ENCODE measurements at regions not wholly inside any gene's neighbourhood (a gene's known extent, or its start where the extent isn't known, plus 50 kb on each side); places are given as distances from the start of the nearest gene placed in this dataset.

DNA sequence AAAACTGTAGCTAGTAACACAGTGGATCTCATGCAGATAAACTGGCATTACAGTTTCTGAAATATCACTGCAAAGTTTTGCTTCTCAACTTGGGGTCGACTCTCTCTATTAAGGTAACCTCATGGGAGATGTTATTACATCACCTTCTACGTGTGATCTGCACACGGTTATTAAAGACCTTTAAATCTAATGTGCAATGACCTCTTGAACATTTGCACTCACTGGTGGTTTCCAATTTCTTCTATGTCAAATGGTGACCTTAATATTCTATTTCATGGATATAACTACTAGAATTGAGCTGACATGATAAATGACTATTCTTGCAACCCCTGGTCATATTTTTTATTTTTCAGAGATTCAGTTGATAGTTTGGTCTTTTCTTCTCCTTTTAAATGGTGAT is 191.3 kb downstream of the PPP1R3A start:
- Histone ChIP-seq H2AFZ (ENCODE audit: low read depth, low read length) (no peak overlapping the region), H3K27me3 (ENCODE audit: insufficient read depth, low read length) (no peaks in the 10 kb centered on the region), H3K9me3 (ENCODE audit: low read length) (no peaks in the 10 kb centered on the region), H3K4me1 (ENCODE audit: insufficient read depth, low read length) (no peaks in the 10 kb centered on the region), H3K36me3 (ENCODE audit: insufficient read depth, low read length) (no peaks in the 10 kb centered on the region), H3K4me3 (ENCODE audit: low read length) (no peak overlapping the region)

DNA sequence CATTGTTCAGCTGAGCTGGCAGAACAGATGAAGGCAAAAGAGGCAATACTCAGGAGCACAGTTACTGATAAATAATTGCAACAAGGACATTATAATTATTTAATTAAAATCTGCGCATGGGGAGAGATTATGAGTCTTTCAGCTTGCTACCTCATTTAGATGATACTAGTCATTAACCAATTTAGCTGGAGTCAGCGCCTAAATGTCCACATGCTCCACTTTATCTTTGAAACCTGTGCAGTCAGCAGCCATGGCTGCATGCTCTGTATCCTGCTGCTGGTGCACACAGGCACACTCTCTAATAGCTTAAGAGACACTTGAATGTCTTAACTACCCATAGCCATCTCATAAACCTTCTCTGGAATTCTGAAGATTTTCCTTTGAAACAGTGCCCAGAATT is 196.8 kb downstream of the PPP1R3A start:
- Histone ChIP-seq H3K27me3 (ENCODE audit: insufficient read depth, low read length) (no peaks in the 10 kb centered on the region), H3K36me3 (ENCODE audit: insufficient read depth, low read length) (no peaks in the 10 kb centered on the region), H2AFZ (ENCODE audit: low read depth, low read length) (no peak overlapping the region), H3K4me3 (ENCODE audit: low read length) (no peak overlapping the region), H3K4me1 (ENCODE audit: insufficient read depth, low read length) (no peaks in the 10 kb centered on the region), H3K9me3 (ENCODE audit: low read length) (no peaks in the 10 kb centered on the region)

DNA sequence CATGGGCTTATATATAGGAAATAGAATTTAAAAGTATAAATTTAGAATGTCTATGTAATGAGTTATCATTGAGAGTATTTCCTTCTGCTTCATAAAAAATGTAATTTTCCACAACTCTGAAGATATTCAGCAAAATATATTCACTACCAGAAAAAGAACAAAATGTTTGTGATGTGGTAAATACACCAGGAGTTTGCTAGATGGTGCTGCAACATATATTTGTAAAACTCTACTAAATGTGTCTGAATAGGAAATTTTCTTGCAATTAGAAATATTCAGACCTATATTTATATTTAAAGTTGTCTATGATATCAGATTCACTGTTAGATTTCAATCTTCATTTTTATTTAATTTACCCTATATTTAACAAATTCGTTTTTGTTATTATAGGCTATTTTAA is 201.1 kb downstream of the PPP1R3A start:
- Histone ChIP-seq H3K36me3 (ENCODE audit: insufficient read depth, low read length) (no peaks in the 10 kb centered on the region), H3K4me3 (ENCODE audit: low read length) (no peak overlapping the region), H3K27me3 (ENCODE audit: insufficient read depth, low read length) (no peaks in the 10 kb centered on the region), H2AFZ (ENCODE audit: low read depth, low read length) (no peak overlapping the region), H3K4me1 (ENCODE audit: insufficient read depth, low read length) (peaks cover 2% of the 10 kb centered on the region), H3K9me3 (ENCODE audit: low read length) (no peaks in the 10 kb centered on the region)

DNA sequence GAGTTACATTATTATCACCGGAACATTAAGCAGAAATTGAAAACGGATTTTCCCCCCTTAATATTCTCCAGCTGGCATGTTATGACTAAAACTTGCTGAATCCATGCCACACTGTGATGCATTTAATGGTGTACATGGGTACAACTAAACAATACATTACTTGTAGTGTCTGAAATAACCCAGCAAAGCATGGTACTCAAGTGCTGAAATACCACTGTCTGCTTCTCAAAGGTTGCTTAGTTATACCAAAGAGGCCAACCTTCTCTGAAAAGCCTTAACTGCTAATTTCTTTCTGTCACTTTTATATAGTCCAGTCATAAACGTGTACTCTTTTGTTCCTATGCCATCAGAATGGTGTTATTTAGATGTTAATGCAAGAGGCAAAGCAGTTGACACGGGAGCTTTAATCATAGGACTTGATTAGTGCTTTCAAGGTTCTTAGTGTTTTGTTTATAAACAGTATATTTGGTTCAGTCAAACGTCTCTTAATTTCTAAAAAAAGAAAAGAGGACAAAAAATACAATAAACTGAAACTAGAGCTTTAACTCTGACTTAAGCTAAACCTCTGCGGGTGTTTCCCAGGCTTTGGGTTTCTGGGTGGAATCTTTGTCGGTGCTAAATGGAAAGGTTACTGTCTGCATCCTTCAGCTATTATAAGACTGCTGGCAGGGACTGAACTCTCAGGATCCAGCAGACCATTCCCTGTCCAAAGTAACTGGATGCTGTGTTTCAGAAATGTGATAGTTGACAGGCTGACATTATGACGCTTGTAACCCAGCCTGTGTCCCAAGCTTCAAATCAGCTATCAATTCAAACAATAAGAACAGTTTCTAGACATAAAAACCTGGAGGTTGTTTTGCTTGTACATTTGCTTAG is 202.6 kb downstream of the PPP1R3A start:
- Histone ChIP-seq H3K4me3 (ENCODE audit: low read length) (no peak overlapping the region), H3K27me3 (ENCODE audit: insufficient read depth, low read length) (no peaks in the 10 kb centered on the region), H2AFZ (ENCODE audit: low read depth, low read length) (no peak overlapping the region), H3K4me1 (ENCODE audit: insufficient read depth, low read length) (peaks cover 2% of the 10 kb centered on the region), H3K36me3 (ENCODE audit: insufficient read depth, low read length) (no peaks in the 10 kb centered on the region), H3K9me3 (ENCODE audit: low read length) (no peaks in the 10 kb centered on the region)

DNA sequence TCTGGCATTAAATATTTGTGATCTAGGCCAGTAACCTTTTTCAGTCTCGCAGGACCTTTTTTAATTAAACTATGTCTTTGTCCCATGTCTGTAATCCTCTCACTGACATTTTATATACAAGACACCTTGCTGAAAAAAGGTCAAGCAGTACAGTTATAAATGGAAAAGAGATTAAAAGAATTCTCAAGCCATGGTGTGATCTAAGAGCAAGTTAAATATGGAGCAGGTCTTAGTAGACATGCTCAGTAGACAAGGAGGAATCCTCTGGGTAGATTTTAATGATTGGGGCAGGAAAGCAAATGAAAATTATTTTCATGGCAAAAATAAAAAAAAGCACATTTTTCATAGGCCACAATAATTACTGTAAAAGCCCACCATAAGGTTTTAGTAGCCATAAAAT is 203.5 kb downstream of the PPP1R3A start:
- Histone ChIP-seq H3K4me1 (ENCODE audit: insufficient read depth, low read length) (peaks cover 2% of the 10 kb centered on the region), H3K4me3 (ENCODE audit: low read length) (no peak overlapping the region), H2AFZ (ENCODE audit: low read depth, low read length) (no peak overlapping the region), H3K9me3 (ENCODE audit: low read length) (no peaks in the 10 kb centered on the region), H3K27me3 (ENCODE audit: insufficient read depth, low read length) (no peaks in the 10 kb centered on the region), H3K36me3 (ENCODE audit: insufficient read depth, low read length) (no peaks in the 10 kb centered on the region)

DNA sequence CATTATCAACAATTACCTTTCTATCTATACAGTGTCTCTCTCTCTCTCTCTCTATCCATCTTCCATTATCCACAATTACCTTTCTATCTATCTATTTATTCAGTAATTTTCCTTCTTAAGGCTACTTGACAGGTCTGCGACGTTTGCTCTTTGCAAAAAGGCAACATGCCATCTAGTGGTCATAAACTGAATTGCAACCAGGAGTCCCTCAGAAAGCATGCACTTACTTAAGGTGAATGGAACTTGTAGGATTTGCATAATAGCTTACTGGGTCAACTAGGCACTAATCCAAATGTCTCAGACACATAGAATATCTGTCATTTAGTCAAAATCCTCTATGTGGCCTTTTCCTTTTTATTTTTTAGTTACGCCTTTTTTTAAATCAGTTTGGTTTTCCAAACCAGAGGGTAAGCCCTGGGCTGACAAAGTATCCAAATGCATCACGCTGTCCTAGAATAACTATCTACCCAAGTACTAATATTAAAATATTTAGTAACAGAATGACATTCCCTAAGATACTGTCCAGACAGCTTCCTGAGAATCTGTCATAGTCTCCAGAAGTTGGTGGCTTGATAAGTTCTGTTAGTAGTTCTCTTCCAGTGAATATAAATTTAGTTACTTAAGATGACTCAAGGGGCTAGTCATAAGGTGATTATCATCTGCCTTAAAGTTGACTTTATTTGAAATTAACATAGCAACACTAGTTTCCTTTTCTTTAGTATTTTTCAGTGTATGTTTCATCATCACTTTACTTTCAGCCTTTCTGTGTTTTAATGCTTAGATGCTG is 208.3 kb downstream of the PPP1R3A start:
- Histone ChIP-seq H2AFZ (ENCODE audit: low read depth, low read length) (no peak overlapping the region), H3K36me3 (ENCODE audit: insufficient read depth, low read length) (no peaks in the 10 kb centered on the region), H3K4me1 (ENCODE audit: insufficient read depth, low read length) (no peaks in the 10 kb centered on the region), H3K4me3 (ENCODE audit: low read length) (no peak overlapping the region), H3K9me3 (ENCODE audit: low read length) (no peaks in the 10 kb centered on the region), H3K27me3 (ENCODE audit: insufficient read depth, low read length) (no peaks in the 10 kb centered on the region)

DNA sequence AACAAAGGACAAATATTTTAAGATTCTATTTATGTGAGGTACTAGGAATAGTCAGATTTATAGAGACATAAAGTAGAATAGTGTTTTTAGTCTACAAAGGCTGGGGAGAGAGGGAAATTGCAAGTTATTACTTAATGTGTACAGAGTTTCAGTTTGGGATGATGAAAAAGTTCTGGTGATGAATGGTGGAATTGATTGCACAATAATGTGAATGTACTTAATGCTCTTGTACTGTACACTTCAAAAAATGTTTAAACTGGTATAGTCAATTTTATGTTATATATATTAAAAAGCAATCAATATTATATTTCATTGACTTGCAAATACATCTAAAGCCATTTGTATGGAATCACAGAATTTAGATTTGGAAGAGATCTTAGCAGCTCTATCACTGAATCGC is 213.4 kb downstream of the PPP1R3A start:
- Histone ChIP-seq H3K27me3 (ENCODE audit: insufficient read depth, low read length) (no peaks in the 10 kb centered on the region), H3K36me3 (ENCODE audit: insufficient read depth, low read length) (no peaks in the 10 kb centered on the region), H3K4me1 (ENCODE audit: insufficient read depth, low read length) (no peaks in the 10 kb centered on the region), H3K4me3 (ENCODE audit: low read length) (no peak overlapping the region), H2AFZ (ENCODE audit: low read depth, low read length) (no peak overlapping the region), H3K9me3 (ENCODE audit: low read length) (no peaks in the 10 kb centered on the region)

DNA sequence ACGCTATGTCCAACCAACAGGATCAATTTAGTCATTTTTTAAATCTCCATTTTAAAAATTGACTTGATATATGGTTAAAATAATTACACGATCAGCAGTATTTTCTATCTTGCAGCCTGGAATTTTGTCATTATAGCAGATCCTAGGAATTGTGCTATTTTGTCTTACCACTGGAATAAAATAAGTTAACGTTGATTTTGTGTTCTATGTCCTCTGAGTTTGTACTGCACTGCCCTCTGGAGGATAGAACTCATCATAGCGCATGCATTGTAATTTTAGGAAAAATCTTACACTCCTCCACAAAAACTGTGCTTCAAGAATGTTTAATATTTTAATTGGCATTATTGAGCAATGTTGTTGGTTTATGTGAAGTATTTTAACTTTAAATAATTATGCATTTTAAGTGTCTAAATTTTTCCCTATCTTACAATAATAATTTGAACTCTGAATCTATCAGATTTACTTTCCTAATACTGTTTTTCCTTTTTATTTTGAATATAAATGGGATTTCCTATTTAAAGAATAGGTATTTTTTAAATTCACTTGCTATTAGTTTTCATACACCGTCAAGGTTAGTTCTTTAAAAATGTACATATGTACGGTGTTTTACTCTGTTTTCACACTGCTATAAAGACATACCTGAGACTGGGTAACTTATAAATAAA is 220.1 kb downstream of the PPP1R3A start:
- Histone ChIP-seq H3K27me3 (ENCODE audit: insufficient read depth, low read length) (no peaks in the 10 kb centered on the region), H3K4me1 (ENCODE audit: insufficient read depth, low read length) (no peaks in the 10 kb centered on the region), H3K36me3 (ENCODE audit: insufficient read depth, low read length) (no peaks in the 10 kb centered on the region), H3K4me3 (ENCODE audit: low read length) (no peak overlapping the region), H3K9me3 (ENCODE audit: low read length) (no peaks in the 10 kb centered on the region), H2AFZ (ENCODE audit: low read depth, low read length) (no peak overlapping the region)

DNA sequence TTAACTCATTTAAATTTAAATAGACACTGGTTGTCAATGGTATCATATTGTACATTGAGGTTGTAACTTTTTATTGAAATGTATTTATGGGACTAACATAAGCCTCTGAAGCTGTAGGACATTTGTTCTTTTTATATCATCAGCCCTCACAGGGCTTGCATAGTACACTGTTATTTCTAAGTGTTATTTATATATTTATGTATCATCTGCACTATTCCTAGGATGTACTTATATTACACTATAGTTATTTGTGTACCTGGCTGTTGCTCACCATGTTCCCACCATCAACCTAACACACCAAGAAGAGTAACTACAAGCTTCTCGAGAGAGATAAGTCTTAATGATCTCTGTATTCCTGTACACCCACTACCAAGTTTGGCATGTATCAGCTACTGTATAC is 224.7 kb downstream of the PPP1R3A start:
- Histone ChIP-seq H3K27me3 (ENCODE audit: insufficient read depth, low read length) (no peaks in the 10 kb centered on the region), H3K36me3 (ENCODE audit: insufficient read depth, low read length) (no peaks in the 10 kb centered on the region), H3K4me1 (ENCODE audit: insufficient read depth, low read length) (no peaks in the 10 kb centered on the region), H3K9me3 (ENCODE audit: low read length) (no peaks in the 10 kb centered on the region), H3K4me3 (ENCODE audit: low read length) (no peak overlapping the region), H2AFZ (ENCODE audit: low read depth, low read length) (no peak overlapping the region)

DNA sequence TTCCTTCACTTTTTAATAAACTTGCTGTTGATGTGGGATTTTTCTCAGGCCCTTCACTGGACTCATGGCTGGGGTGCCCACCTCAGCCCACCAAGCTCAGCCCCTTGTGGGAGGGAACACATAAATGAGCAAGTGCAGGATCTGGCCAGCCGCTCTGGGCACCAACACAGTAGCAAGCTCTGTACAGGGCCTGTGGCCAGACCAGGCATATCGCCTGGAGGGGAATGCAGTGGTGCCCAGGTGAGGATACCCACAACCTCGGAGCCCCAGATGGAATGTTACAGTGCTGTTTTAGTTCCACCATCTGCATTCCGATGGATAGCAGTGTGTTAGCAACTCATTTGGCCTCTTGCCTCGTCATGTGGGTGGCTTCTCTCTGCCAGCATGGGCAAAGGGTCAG is 234.6 kb downstream of the PPP1R3A start:
- Histone ChIP-seq H3K27me3 (ENCODE audit: insufficient read depth, low read length) (no peaks in the 10 kb centered on the region), H3K9me3 (ENCODE audit: low read length) (no peaks in the 10 kb centered on the region), H2AFZ (ENCODE audit: low read depth, low read length) (no peak overlapping the region), H3K4me1 (ENCODE audit: insufficient read depth, low read length) (no peaks in the 10 kb centered on the region), H3K36me3 (ENCODE audit: insufficient read depth, low read length) (no peaks in the 10 kb centered on the region), H3K4me3 (ENCODE audit: low read length) (no peak overlapping the region)

DNA sequence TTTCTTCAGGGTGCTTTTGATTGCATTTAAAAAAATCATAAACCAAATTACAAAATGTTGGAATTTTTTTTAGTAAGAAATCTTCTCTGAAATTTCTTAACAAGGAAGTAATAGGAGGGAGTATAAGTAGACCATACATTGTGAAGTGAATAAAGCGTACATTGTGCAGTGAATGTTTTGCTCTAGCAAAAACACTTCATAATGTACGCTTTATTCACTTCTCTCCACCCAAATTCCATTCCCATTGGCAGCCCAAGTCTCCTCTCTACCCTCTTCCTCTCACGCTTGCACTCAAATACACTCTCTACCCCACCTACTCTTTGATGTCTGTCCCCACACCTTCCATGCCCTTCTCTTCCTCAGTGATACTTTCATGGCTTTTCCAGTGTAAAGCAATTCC is 241.0 kb downstream of the PPP1R3A start:
- H3K4me1 ChIP-seq (ENCODE audit: insufficient read depth, low read length), result no peaks in the 10 kb centered on the region
- no peak overlapping the region for H2AFZ ChIP-seq (ENCODE audit: low read depth, low read length)
- no peaks in the 10 kb centered on the region for H3K27me3 ChIP-seq (ENCODE audit: insufficient read depth, low read length)
- H3K9me3 ChIP-seq (ENCODE audit: low read length), result no peaks in the 10 kb centered on the region
- no peak overlapping the region for H3K4me3 ChIP-seq (ENCODE audit: low read length)
- H3K36me3 ChIP-seq (ENCODE audit: insufficient read depth, low read length), result no peaks in the 10 kb centered on the region

DNA sequence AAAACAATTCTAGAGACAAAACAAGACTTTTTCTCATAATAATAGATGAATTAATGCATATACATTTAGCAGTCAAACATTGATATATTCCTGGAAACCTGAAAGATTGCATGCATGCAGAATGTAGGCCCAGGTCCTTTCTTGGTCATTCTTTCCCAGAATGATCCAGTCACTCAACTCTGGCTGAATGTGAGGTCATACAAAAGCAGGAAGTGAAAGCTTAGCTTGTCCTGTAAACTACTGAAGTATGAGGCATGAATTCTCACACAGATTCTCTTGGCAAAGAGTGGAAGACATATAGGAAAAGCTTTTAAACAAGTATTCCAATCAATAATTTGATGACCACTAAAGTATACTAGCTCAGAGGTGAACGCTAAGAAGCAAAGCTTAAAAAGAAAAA is 253.9 kb downstream of the PPP1R3A start:
- Histone ChIP-seq H3K36me3 (ENCODE audit: insufficient read depth, low read length) (no peaks in the 10 kb centered on the region), H2AFZ (ENCODE audit: low read depth, low read length) (no peak overlapping the region), H3K27me3 (ENCODE audit: insufficient read depth, low read length) (no peaks in the 10 kb centered on the region), H3K4me1 (ENCODE audit: insufficient read depth, low read length) (no peaks in the 10 kb centered on the region), H3K9me3 (ENCODE audit: low read length) (no peaks in the 10 kb centered on the region), H3K4me3 (ENCODE audit: low read length) (no peak overlapping the region)

DNA sequence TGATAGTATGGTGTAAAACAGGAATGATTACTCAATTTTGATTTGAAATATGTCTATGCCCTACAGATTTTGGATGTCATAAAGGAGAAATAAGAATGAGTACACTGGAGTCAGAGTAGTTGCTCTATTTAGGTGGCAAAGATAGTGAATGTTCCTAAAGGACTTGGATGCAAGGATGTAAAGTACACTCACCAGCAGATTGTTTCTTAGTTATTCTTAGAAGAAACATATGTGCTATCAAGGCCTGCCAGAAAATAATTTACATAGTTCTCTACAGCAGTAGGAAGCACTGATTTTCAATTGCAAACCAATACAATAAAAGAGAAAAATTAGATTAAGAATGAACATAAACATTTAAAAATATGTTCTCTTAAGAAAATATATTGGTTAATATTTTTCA is 259.4 kb downstream of the PPP1R3A start:
- Histone ChIP-seq H3K27me3 (ENCODE audit: insufficient read depth, low read length) (no peaks in the 10 kb centered on the region), H3K9me3 (ENCODE audit: low read length) (no peaks in the 10 kb centered on the region), H2AFZ (ENCODE audit: low read depth, low read length) (no peak overlapping the region), H3K36me3 (ENCODE audit: insufficient read depth, low read length) (no peaks in the 10 kb centered on the region), H3K4me1 (ENCODE audit: insufficient read depth, low read length) (no peaks in the 10 kb centered on the region), H3K4me3 (ENCODE audit: low read length) (no peak overlapping the region)
